WTC11 (cell line): ENCODE measurements at regions not wholly inside any gene's neighbourhood (a gene's known extent, or its start where the extent isn't known, plus 50 kb on each side); places are given as distances from the start of the nearest gene placed in this dataset.

Experiments used
- ATAC-seq: fragments of 200-7000 bp; cut with Tn5 transposase; 2 replicates; pipeline ENCODE4 v1.10.0; 2021; ENCODE audit warnings: mild to moderate bottlenecking, moderate library complexity
- CTCF ChIA-PET: fragments of 300-600 bp; sonication (Branson Sonifier 250); formaldehyde crosslinking; loops from one replicate; lab custom pipeline; 2021; ENCODE audit warnings: antibody characterized with exemption; lab: Charles Lee
- POLR2A ChIA-PET: fragments of 350-600 bp; sonication (Branson Sonifier 250); formaldehyde crosslinking; loops from one replicate; lab custom pipeline; 2021; ENCODE audit warnings: antibody characterized with exemption; lab: Charles Lee
- DNase-seq: peaks from one replicate; pipeline ENCODE4 v3.0.0; 2021; ENCODE audit warnings: low spot score
- H3K27ac Mint-ChIP-seq: 2 replicates; pipeline ENCODE4 v1.8.0; 2021; ENCODE audit warnings: mixed read lengths
- H3K27me3 Mint-ChIP-seq: 2 replicates; pipeline ENCODE4 v1.8.0; 2021; ENCODE audit warnings: low read depth, mild to moderate bottlenecking, moderate library complexity, mixed read lengths
- H3K36me3 Mint-ChIP-seq: 2 replicates; pipeline ENCODE4 v1.8.0; 2021; ENCODE audit warnings: mixed read lengths
- H3K4me1 Mint-ChIP-seq: 2 replicates; pipeline ENCODE4 v1.8.0; 2022; ENCODE audit warnings: mixed read lengths
- H3K4me3 Mint-ChIP-seq: 2 replicates; pipeline ENCODE4 v1.8.0; 2021; ENCODE audit warnings: mild to moderate bottlenecking, moderate library complexity, mixed read lengths
- H3K9me3 Mint-ChIP-seq: 2 replicates; pipeline ENCODE4 v1.8.0; 2021; ENCODE audit warnings: mixed read lengths
- AR ChIP-seq: fragments of 250-450 bp; sonication (Bioruptor Pico); IDR thresholded peaks from 2 replicates; pipeline ENCODE4 v1.9.0; 2021; ENCODE audit warnings: mild to moderate bottlenecking
- ARID4B ChIP-seq: sonication (generic); formaldehyde crosslinking; IDR thresholded peaks from 2 replicates; pipeline ENCODE4 v1.8.0; 2023; ENCODE audit warnings: missing genetic modification reagents, mild to moderate bottlenecking, borderline replicate concordance
- ATF3 ChIP-seq: sonication (generic); formaldehyde crosslinking; conservative IDR thresholded peaks from 2 replicates; pipeline ENCODE4 v1.8.1; 2022; ENCODE audit warnings: mild to moderate bottlenecking, missing genetic modification reagents
- CBFB ChIP-seq: sonication (generic); formaldehyde crosslinking; IDR thresholded peaks from 2 replicates; pipeline ENCODE4 v1.8.1; 2022; ENCODE audit warnings: mild to moderate bottlenecking, low read depth, missing genetic modification reagents
- ERG ChIP-seq: fragments of 250-450 bp; sonication (Bioruptor Pico); IDR thresholded peaks from 2 replicates; pipeline ENCODE4 v1.8.0; 2021; ENCODE audit warnings: mild to moderate bottlenecking
- ESRRA ChIP-seq: sonication (generic); formaldehyde crosslinking; IDR thresholded peaks from 2 replicates; pipeline ENCODE4 v1.8.1; 2022; ENCODE audit warnings: mild to moderate bottlenecking, missing genetic modification reagents, borderline replicate concordance
- ETV6 ChIP-seq: sonication (generic); formaldehyde crosslinking; IDR thresholded peaks from 2 replicates; pipeline ENCODE4 v1.8.1; 2022; ENCODE audit warnings: mild to moderate bottlenecking, missing genetic modification reagents
- HMGA2 ChIP-seq: fragments of 250-450 bp; sonication (Bioruptor Pico); IDR thresholded peaks from 2 replicates; pipeline ENCODE4 v1.4.0; 2021; ENCODE audit warnings: mild to moderate bottlenecking, moderate library complexity
- HMGXB4 ChIP-seq: sonication (generic); formaldehyde crosslinking; IDR thresholded peaks from 2 replicates; pipeline ENCODE4 v1.8.1; 2023; ENCODE audit warnings: mild to moderate bottlenecking, moderate library complexity, missing genetic modification reagents
- IRF2 ChIP-seq: sonication (generic); formaldehyde crosslinking; IDR thresholded peaks from 2 replicates; pipeline ENCODE4 v1.8.0; 2022; ENCODE audit warnings: low read depth, missing genetic modification reagents, borderline replicate concordance
- JUN ChIP-seq: sonication (generic); formaldehyde crosslinking; IDR thresholded peaks from 2 replicates; pipeline ENCODE4 v1.8.0; 2023; ENCODE audit warnings: mild to moderate bottlenecking, missing genetic modification reagents
- NFE2L1 ChIP-seq: sonication (generic); formaldehyde crosslinking; IDR thresholded peaks from 2 replicates; pipeline ENCODE4 v1.8.1; 2023; ENCODE audit warnings: missing genetic modification reagents
- NFYB ChIP-seq: sonication (generic); formaldehyde crosslinking; conservative IDR thresholded peaks from 2 replicates; pipeline ENCODE4 v1.8.0; 2022; ENCODE audit warnings: low read depth, missing genetic modification reagents
- OVOL2 ChIP-seq: fragments of 250-450 bp; sonication (Bioruptor Pico); IDR thresholded peaks from 2 replicates; pipeline ENCODE4 v1.9.0; 2021; ENCODE audit warnings: mild to moderate bottlenecking, borderline replicate concordance
- PREB ChIP-seq: sonication (generic); formaldehyde crosslinking; IDR thresholded peaks from 2 replicates; pipeline ENCODE4 v1.8.1; 2022; ENCODE audit warnings: mild to moderate bottlenecking, missing genetic modification reagents, moderate library complexity, borderline replicate concordance
- RELA ChIP-seq: sonication (generic); formaldehyde crosslinking; IDR thresholded peaks from 2 replicates; pipeline ENCODE4 v1.8.1; 2022; ENCODE audit warnings: missing genetic modification reagents, mild to moderate bottlenecking, borderline replicate concordance
- USF1 ChIP-seq: sonication (generic); formaldehyde crosslinking; IDR thresholded peaks from 2 replicates; pipeline ENCODE4 v1.8.0; 2022; ENCODE audit warnings: mild to moderate bottlenecking, missing genetic modification reagents
- ZNF232 ChIP-seq: sonication (generic); formaldehyde crosslinking; IDR thresholded peaks from 2 replicates; pipeline ENCODE4 v1.8.0; 2022; ENCODE audit warnings: mild to moderate bottlenecking, missing genetic modification reagents

- peaks cover 32% of the 10 kb centered on the region for H3K4me1 Mint-ChIP-seq
- peaks cover 45% of the 10 kb centered on the region for H3K27me3 Mint-ChIP-seq
- ATAC-seq (no peak), DNase-seq (no peak)
- no peaks in the 10 kb centered on the region for H3K9me3 Mint-ChIP-seq
- CTCF ChIA-PET, result no interaction called here
- H3K36me3 Mint-ChIP-seq, result no peaks in the 10 kb centered on the region
- POLR2A ChIA-PET, result no interaction called here
- H3K4me3 Mint-ChIP-seq, result no peak overlapping the region
- H3K27ac Mint-ChIP-seq, result no peak overlapping the region
- TF ChIP-seq USF1, result no peak
- TF ChIP-seq ARID4B, result no peak
- TF ChIP-seq ATF3 (CRISPR knock-in tag), result no peak
- TF ChIP-seq JUN (CRISPR knock-in tag), result no peak
- no peak for TF ChIP-seq CBFB (CRISPR knock-in tag)
- no peak for TF ChIP-seq ESRRA (CRISPR knock-in tag)
- no peak for TF ChIP-seq ETV6
- no peak for TF ChIP-seq NFYB (CRISPR knock-in tag)
- no peak for TF ChIP-seq HMGXB4 (CRISPR knock-in tag)
- TF ChIP-seq RELA, result no peak
- TF ChIP-seq AR (CRISPR knock-in tag), result no peak
- TF ChIP-seq HMGA2 (CRISPR knock-in tag), result no peak
- no peak for TF ChIP-seq ERG (CRISPR knock-in tag)
- no peak for TF ChIP-seq IRF2 (CRISPR knock-in tag)
- no peak for TF ChIP-seq OVOL2 (CRISPR knock-in tag)
- no peak for TF ChIP-seq ZNF232 (CRISPR knock-in tag)
- no peak for TF ChIP-seq PREB
- no peak for TF ChIP-seq NFE2L1 (CRISPR knock-in tag)
These were observed 270.0 kb upstream of the HES1 start for GRCh38 chr3:193865896-193866480.
